ENCODE measurements at regions not wholly inside any gene's neighbourhood (a gene's known extent, or its start where the extent isn't known, plus 50 kb on each side); places are given as distances from the start of the nearest gene placed in this dataset.

DNA sequence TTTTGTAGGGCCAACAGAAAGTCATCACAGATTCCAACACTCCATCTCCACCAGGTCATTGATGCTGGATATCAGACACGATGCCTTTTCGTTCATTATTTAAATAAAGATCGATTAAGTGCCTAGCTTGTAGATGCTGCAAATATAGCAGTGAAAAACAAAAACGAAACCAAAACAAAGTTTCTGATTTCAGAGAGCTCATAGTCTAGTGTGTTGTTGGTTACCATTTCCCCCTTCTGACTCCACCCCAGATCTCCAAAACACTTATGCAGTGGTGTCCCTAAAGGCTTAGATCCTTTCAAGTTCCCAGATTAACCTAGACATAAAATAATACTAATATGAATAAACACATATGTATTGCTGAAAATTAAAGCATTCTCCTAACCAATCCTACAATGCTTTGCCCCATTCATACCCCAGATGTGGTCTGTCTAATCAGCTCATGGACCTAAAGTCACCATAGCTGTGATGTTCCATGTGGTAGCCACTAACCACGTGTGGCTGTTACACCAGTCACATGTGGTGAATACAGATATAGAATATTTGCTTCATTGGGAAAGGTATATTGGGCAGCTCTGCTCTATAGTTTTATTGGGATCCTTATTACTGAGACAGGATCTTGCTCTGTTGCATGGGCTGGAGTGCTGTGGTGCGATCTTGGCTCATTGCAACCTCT is 787.2 kb downstream of the TDRD15 start:
- DNase-seq (ENCODE audit: low read depth, low spot score): no peak
- Histone ChIP-seq H3K27ac (ENCODE audit: low read depth, low read length) (no peak overlapping the region), H3K4me2 (ENCODE audit: low read length) (no peak overlapping the region), H3K9me3 (ENCODE audit: control insufficient read depth in 1 of 2, insufficient read depth in 1 of 2, low read depth in 1 of 2, low read length in 2 of 2) (peaks cover 7 to 9% of the 10 kb centered on the region in 2 experiments; a peak in 3 of 4 replicates), H3K27me3 (ENCODE audit: insufficient read depth, low read length) (no peaks in the 10 kb centered on the region), H3K4me1 (ENCODE audit: control insufficient read depth in 1 of 2, insufficient read depth in 2 of 2, low read length in 2 of 2) (no peaks in the 10 kb centered on the region), H2AFZ (ENCODE audit: low read depth, low read length, poor library complexity, severe bottlenecking) (no peak overlapping the region), H3K36me3 (ENCODE audit: control insufficient read depth in 1 of 2, insufficient read depth in 2 of 2, low read length in 2 of 2) (no peaks in the 10 kb centered on the region), H3K9ac (ENCODE audit: low read length) (no peak overlapping the region), H3K9me2 (ENCODE audit: insufficient read depth) (no peaks in the 10 kb centered on the region), H4K20me1 (ENCODE audit: insufficient read depth) (no peaks in the 10 kb centered on the region), H3K79me2 (ENCODE audit: insufficient read depth, low read length) (no peaks in the 10 kb centered on the region), H3K4me3 (replicated peaks in 1 of 2; ENCODE audit: low read depth in 1 of 2, low read length in 2 of 2) (no peak overlapping the region)
- CTCF ChIA-PET: no interaction called here
- TF ChIP-seq FOSL1 (IDR thresholded peaks at IDR 0.05; ENCODE audit: low read depth) (no peak), CEBPB (IDR thresholded peaks at IDR 0.05; ENCODE audit: low read depth) (no peak), POLR2A (IDR thresholded peaks at IDR 0.05; ENCODE audit: borderline replicate concordance, extremely low read depth, insufficient read depth, insufficient read length) (no peak), CBX3 (IDR thresholded peaks at IDR 0.05; ENCODE audit: low read depth) (no peak), EZH2 (IDR thresholded peaks at IDR 0.05) (no peak), SRF (IDR thresholded peaks at IDR 0.05; ENCODE audit: low read depth) (no peak), ZFX (IDR thresholded peaks at IDR 0.05) (no peak), EGR1 (IDR thresholded peaks at IDR 0.05; ENCODE audit: low read depth) (no peak), CTCF (IDR thresholded peaks at IDR 0.05 in 2 of 3, conservative IDR thresholded peaks at IDR 0.05 in 1 of 3; ENCODE audit: borderline replicate concordance in 1 of 3, insufficient read depth in 1 of 3, low read depth in 2 of 3, low read length in 2 of 3) (no peak), JUND (IDR thresholded peaks at IDR 0.05) (no peak), ELF1 (IDR thresholded peaks at IDR 0.05; ENCODE audit: borderline replicate concordance, low read depth) (no peak), ZNF274 (IDR thresholded peaks at IDR 0.05; ENCODE audit: low read depth, low read length) (no peak), YY1 (IDR thresholded peaks at IDR 0.05; ENCODE audit: extremely low read depth, insufficient replicate concordance, low read depth, low read length) (no peak), SP1 (IDR thresholded peaks at IDR 0.05; ENCODE audit: low read depth) (no peak)
- TF ChIP-seq, protein P1, sequence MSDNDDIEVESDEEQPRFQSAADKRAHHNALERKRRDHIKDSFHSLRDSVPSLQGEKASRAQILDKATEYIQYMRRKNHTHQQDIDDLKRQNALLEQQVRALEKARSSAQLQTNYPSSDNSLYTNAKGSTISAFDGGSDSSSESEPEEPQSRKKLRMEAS (IDR thresholded peaks at IDR 0.05): no peak
- BruUV-seq (replicated peaks): no TSS peak
- no peak for ATAC-seq
- RAD21 ChIA-PET (ENCODE audit: low non-redundant PET in 1 of 2, low total read pairs in 2 of 2, uncharacterized antibody in 2 of 2, unreplicated experiment in 2 of 2): no interaction called here
- POLR2A ChIA-PET: no interaction called here
- intact Hi-C loops (cut with micrococcal nuclease): no loop called here
